Lower lobe of right lung (tissue), 2 donors: ENCODE measurements at regions not wholly inside any gene's neighbourhood (a gene's known extent, or its start where the extent isn't known, plus 50 kb on each side); places are given as distances from the start of the nearest gene placed in this dataset.

Experiments
- ATAC-seq, 2 donors: fragments of 200-7000 bp; cut with Tn5 transposase; one replicate each; pipeline ENCODE4 v1.9.1; 2020 to 2022; ENCODE audit warnings: mild to moderate bottlenecking in 2 of 2, moderate library complexity in 2 of 2
- DNase-seq: peaks from one replicate; pipeline ENCODE4 v3.0.0-alpha.2; 2020
- H3K27ac ChIP-seq: fragments of 200-600 bp; one replicate; pipeline ENCODE4 v1.8.0; 2022
- H3K27me3 ChIP-seq: fragments of 200-600 bp; one replicate; pipeline ENCODE4 v1.8.0; 2022; ENCODE audit warnings: low read depth
- H3K36me3 ChIP-seq: fragments of 200-600 bp; one replicate; pipeline ENCODE4 v1.8.0; 2022; ENCODE audit warnings: mild to moderate bottlenecking
- H3K4me1 ChIP-seq: fragments of 200-600 bp; one replicate; pipeline ENCODE4 v1.8.0; 2022
- H3K4me3 ChIP-seq: fragments of 200-600 bp; one replicate; pipeline ENCODE4 v1.8.0; 2022; ENCODE audit warnings: mild to moderate bottlenecking
- H3K9me3 ChIP-seq: fragments of 200-600 bp; one replicate; pipeline ENCODE4 v1.8.0; 2022
- intact Hi-C: fragments of 100-400 bp; cut with DNase I; formaldehyde crosslinking; loops from one replicate; pipeline ENCODE4 v1.11.0; 2022
- TF ChIP-seq, protein P1 (sequence below): fragments of 200-600 bp; IDR thresholded peaks from one replicate; pipeline ENCODE4 v1.8.0; 2022; ENCODE audit warnings: antibody characterized with exemption, mild to moderate bottlenecking
- donor health status: DM: no; HTN: yes; CAD: no; lungs with severe emphysema.

GRCh38 chr5:82561797-82562196, 283.6 kb upstream of the RPS23 start:
- intact Hi-C loops, result no loop called here
- Histone ChIP-seq H3K9me3 (no peaks in the 10 kb centered on the region), H3K4me3 (no peak overlapping the region), H3K36me3 (no peaks in the 10 kb centered on the region), H3K27me3 (no peaks in the 10 kb centered on the region), H3K27ac (no peak overlapping the region), H3K4me1 (no peaks in the 10 kb centered on the region)
- DNase-seq (no peak), ATAC-seq (no peak)
- TF ChIP-seq, protein P1, sequence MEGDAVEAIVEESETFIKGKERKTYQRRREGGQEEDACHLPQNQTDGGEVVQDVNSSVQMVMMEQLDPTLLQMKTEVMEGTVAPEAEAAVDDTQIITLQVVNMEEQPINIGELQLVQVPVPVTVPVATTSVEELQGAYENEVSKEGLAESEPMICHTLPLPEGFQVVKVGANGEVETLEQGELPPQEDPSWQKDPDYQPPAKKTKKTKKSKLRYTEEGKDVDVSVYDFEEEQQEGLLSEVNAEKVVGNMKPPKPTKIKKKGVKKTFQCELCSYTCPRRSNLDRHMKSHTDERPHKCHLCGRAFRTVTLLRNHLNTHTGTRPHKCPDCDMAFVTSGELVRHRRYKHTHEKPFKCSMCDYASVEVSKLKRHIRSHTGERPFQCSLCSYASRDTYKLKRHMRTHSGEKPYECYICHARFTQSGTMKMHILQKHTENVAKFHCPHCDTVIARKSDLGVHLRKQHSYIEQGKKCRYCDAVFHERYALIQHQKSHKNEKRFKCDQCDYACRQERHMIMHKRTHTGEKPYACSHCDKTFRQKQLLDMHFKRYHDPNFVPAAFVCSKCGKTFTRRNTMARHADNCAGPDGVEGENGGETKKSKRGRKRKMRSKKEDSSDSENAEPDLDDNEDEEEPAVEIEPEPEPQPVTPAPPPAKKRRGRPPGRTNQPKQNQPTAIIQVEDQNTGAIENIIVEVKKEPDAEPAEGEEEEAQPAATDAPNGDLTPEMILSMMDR, result no peak

DNA sequence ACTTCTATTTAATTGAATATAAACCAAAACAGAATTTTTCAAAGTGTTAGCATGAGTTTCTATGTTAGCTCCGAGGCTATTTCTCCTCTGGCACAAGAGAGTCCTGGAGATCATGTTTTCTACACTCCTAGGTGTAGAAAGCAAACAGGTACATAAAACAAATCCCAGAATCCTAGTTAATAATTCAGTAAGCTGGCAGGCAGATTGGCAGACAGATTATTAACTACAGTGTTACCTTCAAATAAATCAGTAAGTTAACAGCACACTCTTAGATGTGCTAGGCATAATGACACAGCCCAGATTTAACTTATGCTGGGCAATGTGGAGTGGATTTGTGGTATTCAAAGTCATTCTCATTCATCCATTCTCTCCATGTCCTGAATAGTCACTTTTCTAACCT, 282.8 kb upstream of the RPS23 start:
- no peaks in the 10 kb centered on the region for H3K36me3 ChIP-seq
- TF ChIP-seq, protein P1, result no peak
- H3K27ac ChIP-seq, result no peak overlapping the region
- H3K27me3 ChIP-seq, result no peaks in the 10 kb centered on the region
- intact Hi-C loops, result no loop called here
- DNase-seq (no peak), ATAC-seq (peak in 1 of 2 donors; percentile 11)
- H3K4me1 ChIP-seq, result no peaks in the 10 kb centered on the region
- no peak overlapping the region for H3K4me3 ChIP-seq
- no peaks in the 10 kb centered on the region for H3K9me3 ChIP-seq

GRCh38 chr5:82560561-82560960, 282.4 kb upstream of the RPS23 start:
- Histone ChIP-seq H3K9me3 (no peaks in the 10 kb centered on the region), H3K4me3 (no peak overlapping the region), H3K4me1 (no peaks in the 10 kb centered on the region), H3K27ac (no peak overlapping the region), H3K36me3 (no peaks in the 10 kb centered on the region), H3K27me3 (no peaks in the 10 kb centered on the region)
- DNase-seq, result no peak
- TF ChIP-seq, protein P1, result no peak
- no peak for ATAC-seq
- intact Hi-C loops, result no loop called here

DNA sequence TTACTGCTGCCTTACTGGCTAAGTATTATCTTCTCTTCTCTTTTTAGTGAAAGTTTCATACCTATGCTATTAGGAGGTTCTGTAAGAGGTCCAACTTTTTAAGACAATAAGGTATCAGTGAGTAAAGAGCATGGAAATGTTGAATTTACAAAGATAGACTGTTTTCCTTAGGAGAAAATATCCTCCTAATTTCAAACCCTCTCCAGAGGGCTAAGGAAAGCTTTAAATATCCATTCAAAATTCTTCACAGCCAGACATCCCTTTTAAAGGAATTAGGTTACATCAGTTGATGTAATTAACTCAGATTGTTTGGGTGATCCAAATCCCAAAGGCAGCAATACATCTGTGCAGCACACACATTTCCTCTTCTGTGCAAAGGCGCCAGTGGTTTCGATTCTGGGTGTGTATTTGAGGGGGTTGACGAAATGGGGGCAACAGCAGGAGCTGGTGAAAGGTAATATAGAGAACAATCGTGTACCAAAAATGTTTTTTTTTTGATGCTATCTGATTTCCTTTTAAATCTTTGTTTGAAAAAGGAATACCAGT, 273.8 kb upstream of the RPS23 start:
- TF ChIP-seq, protein P1, result no peak
- Histone ChIP-seq H3K9me3 (no peaks in the 10 kb centered on the region), H3K4me3 (no peak overlapping the region), H3K27ac (no peak overlapping the region), H3K4me1 (no peaks in the 10 kb centered on the region), H3K36me3 (no peaks in the 10 kb centered on the region), H3K27me3 (no peaks in the 10 kb centered on the region)
- intact Hi-C loops, result no loop called here
- no peak for DNase-seq
- ATAC-seq, result no peak

DNA sequence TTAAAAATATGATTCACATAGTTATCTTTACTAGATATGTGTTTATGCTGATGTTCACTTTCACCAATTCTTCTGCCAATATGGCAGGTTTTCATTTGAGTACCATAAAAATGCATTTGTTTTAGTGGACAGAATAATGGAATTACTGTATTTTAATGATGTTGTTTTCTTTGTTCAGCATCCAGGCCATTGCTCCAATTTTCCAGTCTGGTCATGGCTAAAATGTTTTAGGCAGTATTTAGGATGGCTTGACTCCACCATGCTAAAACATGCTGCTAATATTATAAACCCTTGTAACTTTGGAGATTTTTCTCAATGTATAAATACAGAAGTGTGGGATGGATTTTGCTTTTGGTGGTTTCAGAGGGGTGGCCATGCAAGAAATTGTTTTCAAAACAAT, 273.0 kb upstream of the RPS23 start:
- H3K4me3 ChIP-seq, result no peak overlapping the region
- H3K27ac ChIP-seq, result no peak overlapping the region
- no peaks in the 10 kb centered on the region for H3K4me1 ChIP-seq
- intact Hi-C loops, result no loop called here
- DNase-seq, result no peak
- H3K27me3 ChIP-seq, result no peaks in the 10 kb centered on the region
- H3K36me3 ChIP-seq, result no peaks in the 10 kb centered on the region
- ATAC-seq, result no peak
- H3K9me3 ChIP-seq, result no peaks in the 10 kb centered on the region
- TF ChIP-seq, protein P1, result no peak

GRCh38 chr5:82549263-82549662, 271.1 kb upstream of the RPS23 start:
- no peaks in the 10 kb centered on the region for H3K36me3 ChIP-seq
- intact Hi-C loops, result no loop called here
- no peak for DNase-seq
- H3K4me3 ChIP-seq, result no peak overlapping the region
- H3K9me3 ChIP-seq, result no peaks in the 10 kb centered on the region
- TF ChIP-seq, protein P1, result no peak
- no peak for ATAC-seq
- no peaks in the 10 kb centered on the region for H3K27me3 ChIP-seq
- no peak overlapping the region for H3K27ac ChIP-seq
- H3K4me1 ChIP-seq, result no peaks in the 10 kb centered on the region
